Peyer's patch (tissue), 4 donors: ENCODE measurements at regions not wholly inside any gene's neighbourhood (a gene's known extent, or its start where the extent isn't known, plus 50 kb on each side); places are given as distances from the start of the nearest gene placed in this dataset.

Experiments
- DNase-seq, 3 donors: peaks; one replicate each; pipeline ENCODE4 v3.0.0-alpha.2; 2017 to 2019
- H3K27ac ChIP-seq, 4 donors: fragments of 200-600 bp; sonication (generic); one replicate each; pipeline ENCODE4 v1.5.1; 2016 to 2019
- H3K27me3 ChIP-seq, 2 donors: fragments of 200-600 bp; sonication (generic); one replicate each; pipeline ENCODE4 v1.5.1; 2019
- H3K36me3 ChIP-seq, 3 donors: fragments of 200-600 bp; sonication (generic); one replicate each; pipeline ENCODE4 v1.5.1; 2016 to 2019
- H3K4me1 ChIP-seq, 4 donors: fragments of 200-600 bp; sonication (generic); one replicate each; pipeline ENCODE4 v1.5.1; 2016 to 2019
- H3K4me3 ChIP-seq, 4 donors: fragments of 200-600 bp; sonication (generic); 1 replicate in 3 of 4; 2 replicates in 1 of 4; pipeline ENCODE4 v1.5.1; 2016 to 2019; ENCODE audit warnings: mild to moderate bottlenecking in 1 of 4
- H3K9me3 ChIP-seq, 4 donors: fragments of 200-600 bp; sonication (generic); one replicate each; pipeline ENCODE4 v1.5.1; 2016 to 2019; ENCODE audit warnings: mild to moderate bottlenecking in 1 of 4
- POLR2A ChIP-seq, 2 donors: fragments of 450-650 bp; IDR thresholded peaks; one replicate each; pipeline ENCODE4 v1.5.1; 2017; ENCODE audit warnings: antibody characterized with exemption in 2 of 2, mild to moderate bottlenecking in 2 of 2, moderate library complexity in 2 of 2
- TF ChIP-seq, protein P1 (sequence below), 6 experiments: fragments of 450-650 bp in 4 of 6; fragments of 200-600 bp in 2 of 6; sonication (generic) in 1 of 6; IDR thresholded peaks; one replicate each; pipeline ENCODE4 v1.5.1; 2017 to 2019; ENCODE audit warnings: antibody characterized with exemption in 6 of 6, mild to moderate bottlenecking in 3 of 6, moderate library complexity in 1 of 6

DNA sequence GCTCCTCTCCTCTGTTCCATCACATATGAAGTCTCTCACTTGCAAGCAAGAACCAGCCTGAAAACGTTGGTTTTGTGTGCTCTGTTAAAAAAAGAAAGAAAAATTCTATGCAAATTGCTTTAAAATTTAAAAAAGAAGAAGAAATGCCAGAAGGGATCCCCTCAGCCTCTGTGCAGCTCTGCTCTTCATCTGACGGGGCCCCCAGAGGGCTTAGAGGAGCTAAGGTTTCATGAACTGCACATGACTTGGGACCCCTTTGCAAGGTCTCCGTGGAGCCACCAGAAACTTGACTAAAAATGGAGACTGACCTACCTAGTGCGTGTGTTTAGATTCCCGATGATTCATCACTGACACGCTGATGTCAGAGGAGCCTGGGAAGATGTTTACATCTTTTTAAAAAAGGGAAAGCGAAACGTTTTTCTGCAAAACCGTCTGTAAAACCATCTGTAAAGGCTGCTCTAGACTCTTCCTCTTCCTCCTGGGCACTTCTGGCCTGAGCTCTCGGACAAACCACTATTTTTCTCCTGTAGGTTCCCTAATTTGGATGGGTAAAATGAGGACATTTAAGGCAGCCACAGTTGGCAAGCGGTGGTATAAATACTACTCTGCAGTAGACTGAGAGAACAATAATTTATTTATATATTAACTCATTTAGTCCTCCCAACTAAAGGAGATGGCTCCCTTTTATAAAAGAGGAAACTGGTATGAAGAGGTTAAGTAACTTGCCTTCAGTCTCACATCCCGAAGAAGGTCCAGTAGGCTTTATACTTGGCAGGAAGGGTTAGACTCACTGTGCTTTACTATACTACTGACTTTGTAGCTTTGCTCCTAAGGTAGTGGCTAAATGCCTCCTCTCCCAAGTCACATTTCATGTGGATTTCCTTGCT is 67.2 kb upstream of the POLG start:
- Histone ChIP-seq H3K36me3 (no peaks in the 10 kb centered on the region), H3K27me3 (peaks cover 0 to 51% of the 10 kb centered on the region in 2 donors), H3K4me3 (no peak overlapping the region), H3K27ac (no peak overlapping the region), H3K9me3 (no peaks in the 10 kb centered on the region), H3K4me1 (peaks cover 0 to 26% (median 10%) of the 10 kb centered on the region in 4 donors)
- TF ChIP-seq POLR2A (IDR thresholded peaks at IDR 0.05) = no peak
- TF ChIP-seq, protein P1, sequence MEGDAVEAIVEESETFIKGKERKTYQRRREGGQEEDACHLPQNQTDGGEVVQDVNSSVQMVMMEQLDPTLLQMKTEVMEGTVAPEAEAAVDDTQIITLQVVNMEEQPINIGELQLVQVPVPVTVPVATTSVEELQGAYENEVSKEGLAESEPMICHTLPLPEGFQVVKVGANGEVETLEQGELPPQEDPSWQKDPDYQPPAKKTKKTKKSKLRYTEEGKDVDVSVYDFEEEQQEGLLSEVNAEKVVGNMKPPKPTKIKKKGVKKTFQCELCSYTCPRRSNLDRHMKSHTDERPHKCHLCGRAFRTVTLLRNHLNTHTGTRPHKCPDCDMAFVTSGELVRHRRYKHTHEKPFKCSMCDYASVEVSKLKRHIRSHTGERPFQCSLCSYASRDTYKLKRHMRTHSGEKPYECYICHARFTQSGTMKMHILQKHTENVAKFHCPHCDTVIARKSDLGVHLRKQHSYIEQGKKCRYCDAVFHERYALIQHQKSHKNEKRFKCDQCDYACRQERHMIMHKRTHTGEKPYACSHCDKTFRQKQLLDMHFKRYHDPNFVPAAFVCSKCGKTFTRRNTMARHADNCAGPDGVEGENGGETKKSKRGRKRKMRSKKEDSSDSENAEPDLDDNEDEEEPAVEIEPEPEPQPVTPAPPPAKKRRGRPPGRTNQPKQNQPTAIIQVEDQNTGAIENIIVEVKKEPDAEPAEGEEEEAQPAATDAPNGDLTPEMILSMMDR (IDR thresholded peaks at IDR 0.05) = no peak
- no peak for DNase-seq

DNA sequence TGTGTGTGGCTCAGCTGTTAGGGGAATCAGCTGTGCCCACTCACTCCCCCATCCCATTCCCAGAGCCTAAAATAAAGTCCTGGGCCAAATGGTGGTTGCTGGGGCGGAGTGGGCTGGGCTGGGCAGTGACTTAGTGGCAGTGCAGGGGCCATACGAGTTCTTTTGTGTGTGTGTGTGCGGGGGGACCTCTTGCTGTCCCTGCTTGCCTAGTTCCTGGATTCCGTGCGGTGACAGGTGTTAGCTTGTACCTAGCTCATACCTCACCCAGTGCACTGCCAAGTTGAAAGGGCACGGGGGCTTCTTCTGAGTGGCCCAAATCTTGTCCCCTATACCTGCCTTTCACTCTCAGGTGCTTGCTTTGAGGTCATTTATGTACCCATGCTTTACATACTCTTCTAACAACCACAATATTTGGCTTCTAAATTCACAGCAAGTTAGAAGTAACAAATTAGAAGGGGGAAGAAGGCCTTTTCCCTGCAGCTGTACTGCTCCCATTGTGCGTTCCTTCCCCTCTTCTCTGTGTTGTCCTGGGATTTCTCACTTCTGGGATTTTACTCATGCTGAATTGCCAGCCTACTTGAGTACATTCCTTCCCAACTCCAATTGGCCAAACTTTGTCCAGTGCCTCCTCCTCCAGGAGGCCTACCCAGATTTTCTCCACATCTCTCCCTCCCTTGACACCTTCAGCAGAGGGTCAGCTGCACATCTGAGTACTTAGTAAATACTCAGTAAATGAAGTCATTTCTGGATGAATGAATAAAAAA is 66.3 kb upstream of the POLG start:
- no peak for DNase-seq
- TF ChIP-seq, protein P1 (IDR thresholded peaks at IDR 0.05) = no peak
- no peak for TF ChIP-seq POLR2A (IDR thresholded peaks at IDR 0.05)
- H3K4me1 ChIP-seq = peaks cover 0 to 16% (median 9%) of the 10 kb centered on the region in 4 donors
- no peaks in the 10 kb centered on the region for H3K9me3 ChIP-seq
- no peaks in the 10 kb centered on the region for H3K36me3 ChIP-seq
- H3K4me3 ChIP-seq = no peak overlapping the region
- peaks cover 0 to 46% of the 10 kb centered on the region in 2 donors for H3K27me3 ChIP-seq
- no peak overlapping the region for H3K27ac ChIP-seq

DNA sequence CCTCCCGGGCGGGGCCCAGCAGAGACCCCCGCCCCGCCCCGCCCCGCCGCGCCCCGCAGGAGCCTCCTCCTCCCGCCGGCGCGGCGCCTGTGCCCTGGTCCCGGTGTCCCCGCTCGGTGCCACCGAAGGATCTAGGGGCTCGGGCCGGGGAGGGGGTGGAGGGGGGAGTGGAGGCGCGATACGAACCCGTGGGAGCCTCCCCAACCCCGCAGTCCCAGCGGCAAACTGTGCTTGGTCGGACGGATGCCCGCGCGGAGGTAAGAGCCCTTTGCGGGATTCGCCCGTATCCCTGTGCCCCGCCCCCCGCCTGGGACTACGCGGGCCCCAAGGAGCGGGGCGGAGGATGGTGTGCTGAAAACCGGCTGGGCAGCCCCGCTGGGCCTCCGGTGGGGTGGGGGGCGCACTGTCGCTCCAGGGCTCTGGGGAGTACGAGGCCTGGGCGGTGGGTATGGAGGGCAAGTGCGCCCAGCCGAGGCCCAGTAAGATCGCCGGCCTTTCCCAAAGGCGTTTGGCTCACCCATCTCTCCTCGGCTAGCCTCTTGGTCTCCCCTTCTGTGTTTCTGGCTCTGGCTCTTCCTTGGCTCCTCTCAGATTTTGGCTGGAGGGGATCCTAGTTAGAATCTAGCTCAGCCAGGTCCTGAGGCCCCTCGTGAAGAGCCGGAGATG is 65.6 kb upstream of the POLG start:
- Histone ChIP-seq H3K4me3 (peak overlapping the region; percentile 39 to 67 (median 48)), H3K27me3 (peaks cover 0 to 43% of the 10 kb centered on the region in 2 donors), H3K9me3 (no peaks in the 10 kb centered on the region), H3K36me3 (no peaks in the 10 kb centered on the region), H3K27ac (peak overlapping the region in 1 of 4 donors; percentile 52), H3K4me1 (peaks cover 0 to 15% (median 9%) of the 10 kb centered on the region in 4 donors)
- no peak for DNase-seq
- TF ChIP-seq, protein P1 (IDR thresholded peaks at IDR 0.05) = no peak

DNA sequence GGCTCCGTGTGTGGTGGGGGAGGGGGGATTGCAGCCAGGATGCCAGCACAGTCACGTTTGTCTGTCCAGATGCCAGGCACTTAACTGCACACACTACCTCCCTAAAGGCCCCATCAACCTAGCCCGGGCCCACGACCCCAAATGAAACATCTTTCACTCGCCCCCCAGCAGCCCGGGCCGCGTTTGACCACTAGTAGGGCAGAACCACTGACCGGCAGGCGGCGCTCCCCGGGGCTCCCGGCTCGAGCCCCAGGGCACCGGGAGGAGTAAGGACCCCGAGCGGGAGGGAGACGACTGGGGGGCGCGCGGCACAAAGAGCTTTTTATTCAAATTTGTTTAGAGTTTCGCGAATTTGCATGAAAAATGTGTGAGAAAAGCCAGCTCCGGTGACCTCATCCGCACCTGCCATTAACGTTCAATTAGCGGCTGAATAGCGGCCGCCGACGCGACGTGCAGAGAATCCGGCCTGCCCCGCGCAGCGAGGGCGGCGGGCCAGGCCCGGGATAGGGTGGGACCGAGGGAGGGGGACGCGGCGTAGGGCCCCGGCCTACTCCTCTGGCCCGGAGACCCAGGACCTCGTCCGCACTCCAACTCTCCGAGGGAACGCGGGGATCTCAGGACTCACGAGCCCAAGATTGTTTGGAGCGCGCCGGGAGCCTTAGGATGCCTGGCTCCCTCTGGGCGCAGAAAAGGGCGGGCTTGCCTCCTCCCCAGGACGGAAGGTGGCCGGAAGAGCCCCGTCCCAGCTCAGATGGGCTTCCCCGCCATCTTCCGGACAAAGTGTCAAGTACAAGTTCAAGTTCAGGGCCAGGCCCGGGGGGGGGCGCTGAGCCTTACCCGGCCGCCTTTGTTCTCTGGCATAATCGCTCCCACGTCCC is 64.9 kb upstream of the POLG start:
- peak overlapping the region; percentile 39 to 67 (median 48) for H3K4me3 ChIP-seq
- TF ChIP-seq, protein P1 (IDR thresholded peaks at IDR 0.05) = peak in 4 of 6 experiments; percentile 14 to 28 (median 17)
- TF ChIP-seq POLR2A (IDR thresholded peaks at IDR 0.05) = no peak
- DNase-seq = peak in 2 of 3 donors; percentile 59 to 66
- H3K36me3 ChIP-seq = no peaks in the 10 kb centered on the region
- peaks cover 0 to 15% (median 9%) of the 10 kb centered on the region in 4 donors for H3K4me1 ChIP-seq
- H3K27me3 ChIP-seq = peaks cover 0 to 35% of the 10 kb centered on the region in 2 donors
- H3K9me3 ChIP-seq = no peaks in the 10 kb centered on the region
- peak overlapping the region in 1 of 4 donors; percentile 52 for H3K27ac ChIP-seq

DNA sequence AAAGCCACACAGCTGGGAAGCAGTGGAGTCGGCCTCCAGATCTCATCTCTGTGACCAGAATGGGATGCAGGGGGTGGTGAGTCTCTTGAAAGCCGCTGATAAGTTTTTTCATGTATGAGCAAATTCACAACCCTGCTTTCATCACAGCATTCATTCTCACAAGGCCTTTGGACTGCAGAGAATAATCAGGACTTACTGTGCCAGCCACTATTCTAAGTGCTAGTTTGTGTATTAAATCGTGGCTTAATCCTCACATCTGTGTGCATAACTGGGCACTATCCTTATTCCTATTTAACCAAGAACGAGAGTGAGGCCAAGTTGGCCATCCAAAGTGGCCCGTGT is 64.2 kb upstream of the POLG start:
- peaks cover 0 to 30% of the 10 kb centered on the region in 2 donors for H3K27me3 ChIP-seq

More for the DNA sequence above, 64.2 kb upstream of the POLG start:
- DNase-seq = no peak
- H3K4me1 ChIP-seq = peaks cover 0 to 15% (median 9%) of the 10 kb centered on the region in 4 donors
- H3K4me3 ChIP-seq = peak overlapping the region in 1 of 4 donors; percentile 67
- no peaks in the 10 kb centered on the region for H3K36me3 ChIP-seq
- TF ChIP-seq POLR2A (IDR thresholded peaks at IDR 0.05) = no peak
- TF ChIP-seq, protein P1 (IDR thresholded peaks at IDR 0.05) = no peak
- H3K27ac ChIP-seq = no peak overlapping the region
- no peaks in the 10 kb centered on the region for H3K9me3 ChIP-seq
